ENCODE measurements at regions not wholly inside any gene's neighbourhood (a gene's known extent, or its start where the extent isn't known, plus 50 kb on each side); places are given as distances from the start of the nearest gene placed in this dataset.

- TF ChIP-seq CTCF (conservative IDR thresholded peaks at IDR 0.05; ENCODE audit: low read length) (no peak), EZH2phosphoT487 (IDR thresholded peaks at IDR 0.05; ENCODE audit: borderline replicate concordance, low read depth, low read length) (no peak)
These were observed 643.8 kb downstream of the SQOR start for GRCh38 chr15:46278486-46279090.

Data from OCI-LY7 (cell line).